ENCODE measurements at regions not wholly inside any gene's neighbourhood (a gene's known extent, or its start where the extent isn't known, plus 50 kb on each side); places are given as distances from the start of the nearest gene placed in this dataset.

- Histone ChIP-seq H3K27ac (no peak overlapping the region), H3K36me3 (no peaks in the 10 kb centered on the region), H3K4me1 (no peaks in the 10 kb centered on the region), H3K4me3 (no peak overlapping the region), H3K27me3 (no peaks in the 10 kb centered on the region), H3K9me3 (no peaks in the 10 kb centered on the region)
- intact Hi-C loops (cut with DNase I), result no loop called here
- no peak for TF ChIP-seq CTCF (IDR thresholded peaks at IDR 0.05)
- ATAC-seq (no peak), DNase-seq (no peak)
Observed at GRCh38 chr2:190742431-190742830, 93.5 kb downstream of the NAB1 start.

GRCh38 chr2:190744041-190744440 is 95.2 kb downstream of the NAB1 start:
- Histone ChIP-seq H3K9me3 (no peaks in the 10 kb centered on the region), H3K4me1 (no peaks in the 10 kb centered on the region), H3K27ac (no peak overlapping the region), H3K4me3 (no peak overlapping the region), H3K36me3 (no peaks in the 10 kb centered on the region), H3K27me3 (no peaks in the 10 kb centered on the region)
- no peak for ATAC-seq
- DNase-seq, result no peak
- intact Hi-C loops (cut with DNase I), result no loop called here
- no peak for TF ChIP-seq CTCF (IDR thresholded peaks at IDR 0.05)

GRCh38 chr2:190746971-190747761 is 98.3 kb downstream of the NAB1 start:
- Histone ChIP-seq H3K27ac (no peak overlapping the region), H3K4me3 (no peak overlapping the region), H3K4me1 (no peaks in the 10 kb centered on the region), H3K36me3 (no peaks in the 10 kb centered on the region), H3K9me3 (no peaks in the 10 kb centered on the region), H3K27me3 (no peaks in the 10 kb centered on the region)
- DNase-seq (no peak), ATAC-seq (no peak)
- no peak for TF ChIP-seq CTCF (IDR thresholded peaks at IDR 0.05)
- intact Hi-C loops (cut with DNase I), result no loop called here

GRCh38 chr2:190748966-190749365 is 100.1 kb downstream of the NAB1 start:
- intact Hi-C loops (cut with DNase I), result no loop called here
- DNase-seq, result no peak

More at GRCh38 chr2:190748966-190749365, 100.1 kb downstream of the NAB1 start:
- TF ChIP-seq CTCF (IDR thresholded peaks at IDR 0.05), result no peak
- no peaks in the 10 kb centered on the region for H3K4me1 ChIP-seq
- no peaks in the 10 kb centered on the region for H3K27me3 ChIP-seq
- no peak overlapping the region for H3K4me3 ChIP-seq
- no peaks in the 10 kb centered on the region for H3K9me3 ChIP-seq
- no peak for ATAC-seq
- H3K27ac ChIP-seq, result no peak overlapping the region
- no peaks in the 10 kb centered on the region for H3K36me3 ChIP-seq

Measured in left lung (tissue), 4 donors.